H7 (cell line): ENCODE measurements at regions not wholly inside any gene's neighbourhood (a gene's known extent, or its start where the extent isn't known, plus 50 kb on each side); places are given as distances from the start of the nearest gene placed in this dataset.
"Not testable (repeated sequence)": the region's sequence is repeated elsewhere in the genome, so short reads cannot be mapped to it uniquely, and the experiment has no call there.

Experiments
- DNase-seq: peaks from one replicate; pipeline ENCODE4 v3.0.0; 2012
- H3K27me3 ChIP-seq: 2 replicates; pipeline ENCODE4 v1.6.0; 2011; ENCODE audit warnings: mild to moderate bottlenecking, low read length; ENCODE audit not compliant: control insufficient read depth, insufficient read depth
- H3K36me3 ChIP-seq: replicated peaks from 2 replicates; pipeline ENCODE4 v1.5.1; 2011; ENCODE audit warnings: low read length; ENCODE audit not compliant: control insufficient read depth, insufficient read depth
- H3K4me3 ChIP-seq: 2 replicates; pipeline ENCODE4 v1.5.1; 2011; ENCODE audit warnings: low read depth, mild to moderate bottlenecking, control low read depth, low read length, moderate library complexity; ENCODE audit not compliant: insufficient read depth

GRCh38 chrX:79026742-79027141 lies 81.6 kb downstream of the P2RY10 start:
- DNase-seq, H3K36me3 ChIP-seq, H3K27me3 ChIP-seq, H3K4me3 ChIP-seq: not testable (repeated sequence)

GRCh38 chrX:79035421-79035820 lies 90.2 kb downstream of the P2RY10 start:
- H3K27me3 ChIP-seq, result no peaks in the 10 kb centered on the region
- H3K4me3 ChIP-seq, result no peak overlapping the region
- no peaks in the 10 kb centered on the region for H3K36me3 ChIP-seq
- DNase-seq, result no peak

DNA sequence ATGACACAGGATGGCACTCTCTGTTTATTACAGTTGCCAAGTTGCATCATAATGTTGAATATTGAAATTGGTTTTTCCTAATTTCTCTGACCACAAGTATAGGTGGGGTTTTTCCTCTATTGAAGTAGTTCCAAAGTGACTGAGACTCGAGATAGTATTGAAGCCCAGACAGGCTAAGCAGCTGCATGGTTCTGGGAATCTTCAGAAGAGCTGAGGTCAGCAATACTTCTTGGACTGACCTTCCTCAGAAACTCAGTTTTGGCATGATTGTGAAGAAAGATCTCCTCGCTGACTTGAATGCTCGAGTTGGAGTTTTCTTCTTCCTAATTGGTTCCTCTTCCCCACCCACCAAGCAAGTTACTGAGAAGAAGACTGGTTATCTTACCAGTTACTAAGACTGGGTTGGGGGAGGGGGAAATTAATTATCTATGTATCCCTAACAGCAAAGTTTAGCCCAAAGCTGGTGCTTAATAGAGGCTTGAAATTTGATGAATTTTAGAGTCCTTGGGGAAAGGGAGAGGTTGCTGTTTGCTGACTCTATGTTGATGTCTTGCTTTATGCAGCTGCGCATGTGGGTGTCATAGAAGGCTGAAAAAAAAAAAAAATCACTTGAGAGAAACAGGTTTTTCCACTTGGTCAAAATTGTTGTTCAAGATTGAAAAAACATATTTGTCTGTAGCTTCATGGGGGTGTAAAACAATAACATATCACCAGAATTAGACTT lies 91.1 kb downstream of the P2RY10 start:
- H3K36me3 ChIP-seq, result no peaks in the 10 kb centered on the region
- no peaks in the 10 kb centered on the region for H3K27me3 ChIP-seq
- DNase-seq, result no peak
- H3K4me3 ChIP-seq, result no peak overlapping the region

GRCh38 chrX:79065696-79066095 lies 78.8 kb upstream of the GPR174 start:
- no peak for DNase-seq

DNA sequence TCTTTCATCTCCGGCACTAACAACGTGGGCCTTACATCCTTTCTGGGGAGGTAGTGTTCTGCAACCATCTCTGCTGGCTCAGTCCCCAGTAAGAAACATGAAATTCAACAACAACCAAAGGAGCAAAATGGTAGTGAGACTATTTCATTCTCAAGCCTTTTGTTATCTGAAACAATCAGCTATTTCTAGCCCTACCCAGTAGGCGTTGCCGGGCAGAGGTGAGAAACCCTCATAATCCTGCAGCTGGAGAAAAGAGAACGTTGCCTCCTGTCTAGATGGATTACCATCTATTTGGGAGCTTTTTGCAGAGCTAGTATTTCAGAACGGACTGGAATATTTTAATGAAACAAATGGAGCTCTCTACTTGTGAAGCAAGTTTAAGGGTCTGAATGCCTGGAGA lies 66.4 kb upstream of the GPR174 start:
- no peak overlapping the region for H3K4me3 ChIP-seq
- H3K36me3 ChIP-seq, result no peaks in the 10 kb centered on the region
- no peak for DNase-seq
- H3K27me3 ChIP-seq, result no peaks in the 10 kb centered on the region

More at GRCh38 chrX:79065696-79066095, 78.8 kb upstream of the GPR174 start:
- no peaks in the 10 kb centered on the region for H3K27me3 ChIP-seq
- H3K36me3 ChIP-seq, result no peaks in the 10 kb centered on the region
- H3K4me3 ChIP-seq, result no peak overlapping the region

- no peaks in the 10 kb centered on the region for H3K36me3 ChIP-seq
- no peaks in the 10 kb centered on the region for H3K27me3 ChIP-seq
- H3K4me3 ChIP-seq, result no peak overlapping the region
- DNase-seq, result no peak
These were observed 65.0 kb upstream of the GPR174 start for GRCh38 chrX:79079477-79079876.

DNA sequence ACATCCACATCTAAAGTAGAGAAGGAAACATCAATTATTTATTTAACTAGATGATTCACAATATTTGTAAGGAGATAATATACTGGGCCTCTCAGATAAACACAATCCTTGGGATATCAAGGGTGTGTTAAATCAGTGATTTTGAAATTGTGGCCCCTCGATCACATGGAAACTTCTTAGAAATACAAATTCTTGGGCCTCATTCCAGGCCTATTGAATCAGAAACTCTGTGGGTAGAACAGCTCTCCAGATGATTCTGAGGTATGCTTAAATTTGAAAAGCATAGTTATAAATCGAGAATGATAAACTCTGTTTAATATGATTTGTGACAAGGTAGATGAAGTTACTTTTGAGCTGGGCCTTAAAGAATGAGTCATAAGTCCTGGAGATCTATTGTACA lies 64.3 kb upstream of the GPR174 start:
- DNase-seq, result no peak
- Histone ChIP-seq H3K27me3 (no peaks in the 10 kb centered on the region), H3K4me3 (no peak overlapping the region), H3K36me3 (no peaks in the 10 kb centered on the region)

GRCh38 chrX:79081895-79082512 lies 62.5 kb upstream of the GPR174 start:
- no peaks in the 10 kb centered on the region for H3K27me3 ChIP-seq
- peak; percentile 32 for DNase-seq
- no peak overlapping the region for H3K4me3 ChIP-seq
- no peaks in the 10 kb centered on the region for H3K36me3 ChIP-seq

DNA sequence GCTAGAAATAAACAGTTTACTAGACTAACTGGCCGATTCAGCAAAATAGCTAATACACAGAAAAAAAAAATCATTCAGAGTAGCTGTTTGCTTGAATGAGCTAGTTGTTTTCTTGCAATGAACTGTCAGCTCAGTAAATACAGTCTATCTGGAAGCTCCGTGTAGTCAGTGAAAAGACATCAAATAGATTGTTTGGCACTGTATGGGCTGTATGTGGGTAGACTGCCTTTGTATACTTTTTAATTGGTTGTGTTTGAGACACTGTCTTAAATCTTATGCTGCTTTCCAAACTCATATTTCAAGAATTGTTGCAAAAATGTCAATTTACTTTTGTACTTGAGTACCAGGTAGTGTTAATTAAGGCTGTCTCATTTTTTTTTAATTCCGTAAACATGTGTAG lies 61.6 kb upstream of the GPR174 start:
- DNase-seq, result no peak
- no peaks in the 10 kb centered on the region for H3K36me3 ChIP-seq
- H3K27me3 ChIP-seq, result no peaks in the 10 kb centered on the region
- H3K4me3 ChIP-seq, result no peak overlapping the region

- H3K36me3 ChIP-seq, result no peaks in the 10 kb centered on the region
- DNase-seq, result no peak
These were observed 59.6 kb upstream of the GPR174 start for GRCh38 chrX:79084923-79085322.

GRCh38 chrX:79089896-79090584 lies 54.4 kb upstream of the GPR174 start:
- no peaks in the 10 kb centered on the region for H3K27me3 ChIP-seq
- H3K4me3 ChIP-seq, result no peak overlapping the region
- no peak for DNase-seq
- no peaks in the 10 kb centered on the region for H3K36me3 ChIP-seq

More at GRCh38 chrX:79084923-79085322, 59.6 kb upstream of the GPR174 start:
- Histone ChIP-seq H3K27me3 (no peaks in the 10 kb centered on the region), H3K4me3 (no peak overlapping the region)

GRCh38 chrX:79094075-79094832 lies 50.2 kb upstream of the GPR174 start:
- no peak overlapping the region for H3K4me3 ChIP-seq
- no peak for DNase-seq
- H3K27me3 ChIP-seq, result no peaks in the 10 kb centered on the region
- no peaks in the 10 kb centered on the region for H3K36me3 ChIP-seq
